GM19238 (cell line): ENCODE measurements at regions not wholly inside any gene's neighbourhood (a gene's known extent, or its start where the extent isn't known, plus 50 kb on each side); places are given as distances from the start of the nearest gene placed in this dataset.

ENCODE experiments used
- DNase-seq: peaks from one replicate; pipeline ENCODE4 v3.0.0; 2011; ENCODE audit warnings: low spot score; ENCODE audit not compliant: insufficient read length

GRCh38 chr9:129347316-129348120 lies 169.5 kb upstream of the IER5L start:
- DNase-seq = no peak

DNA sequence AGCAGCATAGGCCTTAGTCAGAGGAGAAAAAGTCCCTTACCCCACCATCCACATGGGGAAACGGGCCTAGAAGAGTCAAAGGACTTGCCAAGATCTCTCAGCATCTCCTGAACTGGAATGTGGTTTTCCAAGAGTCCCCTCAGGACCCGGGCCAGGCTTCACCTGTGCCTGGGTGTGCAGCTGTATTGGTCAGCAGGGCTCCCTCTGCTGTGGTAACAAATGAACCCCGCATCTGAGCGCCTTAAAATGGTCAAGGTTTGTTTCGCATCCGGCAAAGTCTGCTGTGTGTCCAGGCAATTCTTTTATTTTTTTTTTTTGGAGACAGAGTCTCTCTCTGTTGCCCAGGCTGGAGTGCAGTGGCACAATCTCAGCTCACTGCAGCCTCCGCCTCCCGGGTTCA lies 168.0 kb upstream of the IER5L start:
- no peak for DNase-seq

DNA sequence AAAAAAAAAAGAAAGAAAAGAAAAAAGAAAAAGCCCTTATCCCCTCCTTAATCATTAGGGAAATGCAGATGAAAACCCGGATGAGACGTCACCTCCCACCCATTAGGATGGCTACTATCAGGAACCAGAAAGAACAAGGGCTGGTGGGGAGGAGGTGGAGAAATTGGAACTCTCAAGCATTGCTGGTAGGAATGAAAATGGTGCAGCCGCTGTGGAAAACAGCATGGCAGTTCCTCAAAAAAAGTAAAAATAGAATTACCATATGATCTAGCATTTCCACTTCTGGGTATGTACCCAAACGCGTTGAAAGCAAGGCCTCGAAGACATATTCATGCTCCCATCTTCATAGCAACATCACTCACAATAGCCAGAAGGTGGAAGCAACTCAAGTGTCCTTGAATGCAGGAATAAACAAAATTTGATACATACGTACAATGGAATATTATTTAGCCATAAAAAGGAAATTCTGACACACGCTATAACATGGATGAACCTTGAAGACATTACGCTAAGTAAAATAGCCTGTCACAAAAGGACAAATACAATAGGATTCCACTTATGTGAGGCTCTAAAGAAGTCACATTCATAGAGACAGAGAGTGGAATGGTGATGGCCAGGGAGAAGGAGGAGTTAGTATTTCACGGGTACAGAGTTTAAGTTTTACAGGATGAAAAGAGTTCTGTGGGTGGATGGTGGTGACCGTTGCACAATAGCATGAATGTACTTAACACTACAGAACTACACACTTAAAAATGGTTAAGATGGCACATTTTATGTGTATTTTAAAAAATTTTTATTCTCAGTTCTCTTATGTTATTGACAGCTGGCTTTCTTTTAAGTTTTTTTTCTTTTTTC lies 166.8 kb upstream of the IER5L start:
- DNase-seq = no peak

DNA sequence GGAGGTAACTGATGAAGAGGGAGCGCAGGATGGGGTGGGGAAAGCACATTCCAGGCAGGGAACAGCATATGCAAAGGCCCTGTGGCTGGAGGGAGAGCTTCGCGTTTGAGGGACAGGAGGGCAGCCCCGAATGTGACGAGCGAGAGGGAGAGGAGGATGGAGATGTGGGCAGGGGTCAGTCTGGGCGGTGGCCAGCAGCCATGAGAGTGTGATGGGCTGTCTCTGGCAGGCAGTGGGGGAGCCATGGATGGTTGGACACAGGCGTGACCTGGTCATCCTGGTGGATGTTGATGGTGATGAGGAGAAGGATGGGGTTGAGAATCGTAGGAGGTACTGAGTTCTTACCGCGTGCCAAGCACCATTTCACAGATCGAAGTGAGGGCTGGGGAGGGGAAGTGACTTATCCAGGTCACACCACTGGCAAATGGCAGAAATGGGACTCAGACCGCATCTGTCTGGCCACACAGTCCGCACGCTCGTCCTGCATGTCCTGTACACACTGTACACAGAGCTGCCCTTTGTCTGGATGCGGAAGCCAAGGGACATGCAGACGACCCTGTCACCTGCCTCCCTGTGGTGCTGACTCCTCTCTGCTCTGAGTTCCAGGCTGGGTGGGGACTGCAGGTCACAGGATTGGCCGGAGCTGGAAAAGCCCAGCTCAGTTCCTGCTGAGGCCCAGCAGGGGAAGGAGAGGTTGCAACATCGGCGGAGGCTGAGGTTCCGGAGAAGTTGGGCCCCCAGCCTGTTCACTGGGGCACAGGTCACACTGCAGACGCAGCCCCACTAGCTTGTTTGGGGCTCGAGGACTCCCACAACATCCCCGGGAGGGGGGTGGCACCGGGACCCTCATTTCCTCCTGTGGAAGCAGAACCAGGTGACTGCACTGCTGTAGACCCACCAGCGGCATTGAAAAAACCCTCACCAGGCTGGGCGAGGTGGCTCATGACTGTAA lies 165.6 kb upstream of the IER5L start:
- DNase-seq = no peak

- no peak for DNase-seq
Observed at GRCh38 chr9:129342591-129343423, 164.7 kb upstream of the IER5L start.

DNA sequence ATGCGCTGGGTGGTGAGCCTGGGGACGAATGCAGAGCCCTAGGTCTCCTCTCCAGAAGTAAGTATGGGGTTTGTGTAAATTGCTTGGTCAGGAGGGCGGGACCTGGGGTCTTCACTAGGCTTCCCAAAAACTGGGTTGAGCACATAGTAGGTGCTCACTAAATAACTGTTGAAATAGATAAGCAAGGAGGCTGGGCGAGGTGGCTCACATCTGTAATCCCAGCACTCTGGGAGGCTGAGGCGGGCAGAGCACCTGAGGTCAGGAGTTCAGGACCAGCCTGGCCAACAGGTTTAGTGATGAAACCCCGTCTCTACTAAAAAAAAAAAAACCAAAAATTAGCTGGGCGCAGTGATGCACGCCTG lies 163.9 kb upstream of the IER5L start:
- DNase-seq = no peak

- no peak for DNase-seq
Observed at GRCh38 chr9:129341171-129341986, 163.3 kb upstream of the IER5L start.

GRCh38 chr9:129340427-129341170 lies 162.5 kb upstream of the IER5L start:
- DNase-seq = no peak

- DNase-seq = no peak
Observed at GRCh38 chr9:129339539-129340157, 161.6 kb upstream of the IER5L start.

DNA sequence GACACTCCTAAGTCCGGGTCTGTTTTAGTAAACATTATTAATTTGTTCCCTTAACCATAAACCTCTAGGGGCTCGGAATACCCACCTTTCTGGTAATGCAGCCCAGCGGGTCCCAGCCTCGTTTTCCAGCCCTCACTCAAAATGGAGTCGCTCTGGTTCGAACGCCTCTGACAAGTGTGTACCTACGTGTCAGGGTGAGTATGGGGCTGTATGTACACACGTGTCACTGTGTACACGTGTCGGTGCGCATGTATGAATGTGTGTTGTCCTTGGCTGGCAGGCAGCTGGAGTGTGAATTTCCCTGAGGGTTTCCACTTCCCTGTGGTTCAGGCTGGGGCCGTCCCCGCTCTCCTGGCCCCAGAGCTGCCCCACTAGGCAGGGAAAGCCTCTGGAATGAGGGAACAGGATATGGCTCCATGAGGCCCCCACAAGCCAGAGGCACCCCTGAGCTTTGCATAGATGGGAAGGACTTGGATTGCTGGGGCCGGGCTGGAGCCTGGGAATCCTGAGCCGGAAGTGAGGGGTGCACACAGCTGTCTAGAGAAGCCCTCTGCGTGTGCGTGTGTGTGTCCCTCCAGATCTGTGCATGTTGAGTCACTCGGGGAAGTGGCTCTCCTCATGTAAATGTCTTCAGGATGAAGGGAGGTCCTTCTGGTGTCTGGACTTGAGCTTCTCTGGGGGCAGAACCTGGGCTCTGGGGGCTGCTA lies 160.8 kb upstream of the IER5L start:
- DNase-seq = no peak

DNA sequence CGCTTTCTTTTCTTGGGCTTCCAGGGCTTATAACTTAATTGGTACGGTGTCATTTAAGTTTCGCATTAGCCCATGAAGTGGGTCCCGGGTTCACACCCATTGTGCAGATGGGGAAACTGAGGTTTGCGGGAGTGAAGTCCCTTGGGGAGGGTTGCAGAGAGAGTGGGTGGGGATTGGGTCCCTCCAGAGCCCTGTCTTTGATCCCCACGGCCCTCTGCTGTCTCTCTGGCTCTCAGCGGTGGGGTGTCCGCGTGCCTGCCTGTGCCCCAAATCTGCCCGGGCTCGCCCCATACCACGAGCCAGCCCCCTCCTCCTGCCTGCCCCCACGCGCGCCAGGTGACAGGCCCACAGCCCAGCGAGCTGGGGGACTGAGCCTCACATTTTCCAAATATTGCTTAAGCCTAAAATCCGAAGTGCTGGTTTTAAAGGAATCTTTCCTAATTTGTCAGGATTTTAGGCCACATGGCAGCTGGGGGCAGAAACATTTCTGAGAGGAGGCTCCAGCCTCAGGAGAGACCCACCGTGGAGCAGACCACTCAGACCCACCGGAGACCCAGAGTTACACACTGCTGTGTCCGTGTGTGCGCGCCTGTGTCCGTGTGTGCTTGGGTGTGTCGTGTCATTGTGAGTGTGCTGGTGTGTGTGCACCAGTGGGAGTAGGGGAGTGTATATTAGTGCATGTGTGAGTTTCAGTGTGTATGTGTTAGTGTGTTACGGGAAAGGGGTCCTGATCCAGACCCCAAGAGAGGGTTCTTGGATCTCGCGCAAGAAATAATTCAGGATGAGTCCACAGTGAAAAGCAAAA lies 159.5 kb upstream of the IER5L start:
- DNase-seq = no peak

- no peak for DNase-seq
Observed at GRCh38 chr9:129336601-129337331, 158.7 kb upstream of the IER5L start.

DNA sequence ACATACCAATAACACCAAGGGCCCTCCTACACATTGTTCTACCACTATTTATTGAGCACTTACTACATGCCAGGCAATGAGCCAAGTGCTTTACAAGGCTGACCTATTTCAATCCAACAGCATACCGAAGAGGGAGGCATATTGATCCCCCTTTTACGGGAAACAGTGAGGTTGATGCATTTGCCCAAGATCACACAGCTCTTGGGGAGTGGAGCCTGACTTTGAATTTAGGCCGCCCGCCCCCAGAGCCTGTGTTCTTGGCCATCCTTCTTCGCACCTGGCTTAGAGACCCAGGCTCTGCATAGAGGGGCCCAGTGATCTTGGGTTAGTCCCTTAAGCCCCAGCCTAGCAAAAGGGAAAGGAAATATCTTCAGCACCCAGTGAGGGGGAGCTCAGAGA lies 158.1 kb upstream of the IER5L start:
- DNase-seq = no peak

GRCh38 chr9:129335464-129336129 lies 157.5 kb upstream of the IER5L start:
- no peak for DNase-seq

GRCh38 chr9:129334105-129334935 lies 156.3 kb upstream of the IER5L start:
- DNase-seq = no peak
